ENCODE measurements at regions not wholly inside any gene's neighbourhood (a gene's known extent, or its start where the extent isn't known, plus 50 kb on each side); places are given as distances from the start of the nearest gene placed in this dataset.
"Not testable (repeated sequence)": the region's sequence is repeated elsewhere in the genome, so short reads cannot be mapped to it uniquely, and the experiment has no call there.

DNA sequence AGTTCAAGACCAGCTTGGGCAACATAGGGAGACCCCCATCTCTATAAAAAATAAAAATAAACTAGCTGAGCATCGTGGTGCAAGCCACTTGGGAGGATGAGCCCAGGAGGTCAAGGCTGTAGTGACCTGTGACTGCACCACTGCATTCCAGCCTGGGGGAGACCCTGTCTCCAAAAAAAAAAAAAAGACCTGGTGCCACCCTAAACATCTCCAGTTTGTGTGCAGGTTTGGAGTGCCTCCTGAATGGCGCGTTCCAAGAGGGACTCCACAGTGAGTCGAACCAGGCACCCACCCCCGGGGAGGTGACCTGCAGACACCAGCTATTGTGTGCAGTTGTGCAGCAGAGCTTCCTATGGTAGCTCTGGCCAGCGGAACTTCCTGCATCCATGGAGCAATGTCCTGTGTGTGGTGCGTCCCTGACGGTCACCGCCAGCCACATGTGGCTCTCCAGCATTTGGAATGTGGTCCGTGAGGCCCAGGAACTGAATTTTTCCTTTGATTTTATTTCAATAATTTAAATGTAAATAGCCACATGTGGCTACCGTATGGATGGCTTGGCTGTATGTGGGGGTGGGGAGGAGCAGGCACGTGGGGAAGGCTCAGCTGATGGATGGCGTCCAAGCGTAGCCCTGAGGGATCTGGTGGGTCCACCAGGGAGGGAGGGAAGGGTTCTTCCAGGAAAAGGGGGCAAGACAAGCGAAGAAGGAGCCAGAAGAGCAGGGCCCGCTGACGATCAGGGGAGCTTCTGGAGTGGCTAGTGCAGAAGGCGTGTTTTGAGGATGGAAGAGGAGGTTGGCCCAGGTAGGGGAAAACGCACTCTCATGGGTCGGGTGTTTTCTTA is 107.1 kb upstream of the GSE1 start:
- no peak for DNase-seq (ENCODE audit: low read depth in 1 of 2, low spot score in 1 of 2)

DNA sequence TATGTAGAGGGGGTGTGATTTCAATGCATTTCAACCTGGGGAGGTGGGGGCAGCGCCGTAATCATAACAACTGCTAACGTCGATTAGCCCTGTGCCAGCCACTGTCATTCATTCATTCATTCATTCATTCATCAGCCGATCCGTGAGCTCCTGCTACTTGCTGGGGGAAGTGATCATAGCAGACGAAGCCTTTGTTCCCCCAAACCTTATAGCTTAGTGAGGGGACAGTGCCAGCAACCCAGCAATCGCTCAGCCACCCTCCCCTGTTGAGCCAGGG is 106.5 kb upstream of the GSE1 start:
- DNase-seq (ENCODE audit: low read depth in 1 of 2, low spot score in 1 of 2), result no peak

DNA sequence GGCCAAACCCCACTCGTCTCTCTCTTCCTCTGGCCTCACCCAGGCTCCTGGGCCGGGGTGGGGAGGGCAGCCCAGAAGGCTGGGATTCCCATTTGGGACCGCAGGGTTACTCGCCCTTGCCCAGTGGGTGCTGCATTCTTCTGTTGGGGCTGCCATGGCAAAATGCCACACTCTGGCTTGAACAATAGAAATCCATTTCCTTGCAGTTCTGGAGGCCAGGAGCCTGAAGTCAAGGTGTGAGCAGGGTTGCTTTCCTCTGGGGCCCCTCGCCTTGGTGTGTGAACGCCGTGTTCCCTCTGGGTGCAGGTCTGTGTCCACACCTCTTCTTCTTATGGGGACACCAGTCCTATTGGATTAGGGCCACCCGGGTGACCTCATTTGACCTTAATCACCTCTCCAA is 105.8 kb upstream of the GSE1 start:
- no peak for DNase-seq (ENCODE audit: low read depth in 1 of 2, low spot score in 1 of 2)

DNA sequence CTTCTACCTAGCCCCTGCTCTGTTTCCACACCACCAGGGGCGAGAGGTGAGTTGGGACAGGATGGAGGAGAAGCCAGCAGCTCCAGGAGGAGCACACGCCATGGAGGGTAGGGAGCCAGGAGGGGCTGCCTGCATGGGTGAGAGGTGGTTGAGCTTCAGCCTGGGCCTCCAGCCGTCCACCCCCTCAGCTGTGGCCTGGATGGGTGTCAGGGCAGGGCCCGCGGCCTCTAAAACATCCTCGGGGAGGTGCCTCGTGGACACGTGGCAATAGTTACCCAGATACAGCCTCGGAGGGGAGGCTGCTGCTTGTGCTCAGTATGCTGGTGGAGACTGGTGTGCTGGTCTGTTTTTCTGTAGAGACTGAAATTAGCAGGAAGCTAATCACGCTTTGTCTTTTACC is 104.7 kb upstream of the GSE1 start:
- no peak for DNase-seq (ENCODE audit: low read depth in 1 of 2, low spot score in 1 of 2)

DNA sequence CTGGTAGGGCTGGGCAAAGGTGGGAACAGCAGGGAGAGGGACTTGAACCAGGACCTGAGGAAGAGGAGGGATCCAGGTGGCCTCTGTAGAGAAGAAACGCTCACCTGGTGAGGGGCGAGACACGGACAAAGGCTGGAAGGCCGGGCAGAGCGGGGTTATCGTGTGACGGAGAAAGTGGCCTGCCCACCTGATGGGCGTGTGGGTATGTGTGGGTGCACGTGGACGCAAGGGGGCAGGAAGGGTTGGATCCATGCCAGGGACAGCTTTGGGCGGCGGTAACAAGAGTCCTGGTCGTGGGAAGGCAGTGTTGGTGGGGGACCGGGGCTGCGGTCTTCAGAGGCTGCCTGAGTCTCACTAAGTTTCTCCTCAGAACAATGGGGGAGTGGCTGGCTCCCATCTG is 104.1 kb upstream of the GSE1 start:
- DNase-seq (ENCODE audit: low read depth in 1 of 2, low spot score in 1 of 2), result no peak

DNA sequence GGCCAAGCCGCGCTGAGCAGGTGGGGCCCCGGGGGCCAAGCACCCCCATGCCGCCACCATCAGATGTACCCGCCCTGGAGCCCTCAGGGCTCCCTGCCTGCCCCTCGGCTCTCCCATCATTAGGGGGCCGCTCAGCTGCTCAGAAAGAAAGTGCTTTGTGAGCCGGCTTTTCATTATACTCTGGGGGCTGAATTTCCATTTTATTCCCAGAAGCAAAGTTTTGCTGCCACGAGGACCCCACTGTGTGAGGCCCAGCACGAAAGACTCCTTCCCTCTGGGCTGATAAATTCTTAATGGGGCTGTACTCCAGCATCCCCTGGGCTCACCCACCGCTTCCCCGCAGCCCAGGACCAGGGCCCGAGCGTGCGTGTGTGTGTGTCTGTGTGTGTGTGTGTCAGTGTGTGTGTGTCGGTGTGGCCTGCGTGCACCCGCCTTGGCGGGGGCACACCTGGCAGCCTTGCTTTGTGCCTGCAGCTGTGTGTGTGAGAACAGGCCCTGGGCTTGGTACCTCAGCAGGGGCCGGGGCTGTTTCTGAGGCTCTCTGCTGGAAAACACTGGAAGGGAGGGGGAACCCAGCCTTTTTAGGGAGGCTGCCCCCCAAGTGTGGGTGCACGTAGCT is 103.0 kb upstream of the GSE1 start:
- DNase-seq (ENCODE audit: low read depth in 1 of 2, low spot score in 1 of 2), result no peak

DNA sequence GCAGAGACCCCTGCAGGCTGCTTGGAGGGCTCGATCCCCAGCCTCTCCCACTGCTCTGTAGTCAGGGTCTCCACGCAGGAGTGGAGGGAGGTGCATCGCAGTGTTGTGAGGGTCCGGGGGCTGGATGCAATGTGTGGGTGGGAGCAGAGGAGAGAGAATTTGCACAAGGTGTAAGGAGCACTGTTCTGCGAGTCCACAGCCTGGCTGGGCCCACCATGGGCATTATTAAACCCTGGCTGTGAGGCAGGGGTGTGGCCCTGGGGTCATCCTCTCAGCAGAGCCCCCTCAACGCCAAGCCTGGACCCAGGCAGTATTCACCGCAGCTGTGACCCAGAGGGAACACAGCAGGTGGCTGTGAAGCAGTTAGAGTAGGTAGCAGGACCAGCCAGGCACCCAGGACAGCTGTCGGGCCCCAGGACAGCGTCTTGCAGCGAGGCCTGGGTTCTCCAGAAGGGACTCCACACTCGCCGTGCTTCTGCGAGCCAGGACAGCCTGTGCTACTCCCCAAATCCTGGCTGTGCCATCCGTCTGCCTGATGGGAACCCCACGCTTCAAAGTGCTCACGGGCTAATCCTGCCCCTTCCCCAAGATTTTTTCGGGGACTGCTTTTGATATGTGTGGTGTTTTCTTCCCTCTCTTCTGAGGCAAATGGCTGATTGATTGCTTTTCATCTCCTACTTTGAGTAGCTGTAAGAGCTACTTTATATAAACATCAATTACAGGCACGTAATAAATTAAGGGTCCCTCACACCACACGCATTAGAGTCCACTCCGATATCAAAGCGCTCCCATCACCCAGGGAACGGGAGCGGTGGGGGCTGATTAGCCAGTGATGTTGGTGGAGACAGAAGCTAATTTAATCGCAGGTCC is 100.9 kb upstream of the GSE1 start:
- no peak for DNase-seq (ENCODE audit: low read depth in 1 of 2, low spot score in 1 of 2)

DNA sequence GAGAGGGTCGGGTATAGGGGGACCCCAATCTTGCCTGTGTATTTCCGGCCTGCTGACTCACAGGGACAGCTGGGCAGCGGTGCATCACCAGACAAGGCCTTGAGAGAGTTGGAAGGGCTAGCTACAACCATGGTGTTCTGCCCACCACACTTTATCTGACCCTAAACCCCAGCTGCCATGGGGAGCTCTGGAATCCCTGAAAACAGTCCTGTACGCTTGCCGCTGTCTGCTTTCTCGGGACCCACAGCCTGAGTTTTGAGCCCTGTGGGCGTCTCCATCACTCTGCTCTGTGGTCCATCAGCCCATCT is 100.4 kb upstream of the GSE1 start:
- DNase-seq (ENCODE audit: low read depth in 1 of 2, low spot score in 1 of 2), result no peak

DNA sequence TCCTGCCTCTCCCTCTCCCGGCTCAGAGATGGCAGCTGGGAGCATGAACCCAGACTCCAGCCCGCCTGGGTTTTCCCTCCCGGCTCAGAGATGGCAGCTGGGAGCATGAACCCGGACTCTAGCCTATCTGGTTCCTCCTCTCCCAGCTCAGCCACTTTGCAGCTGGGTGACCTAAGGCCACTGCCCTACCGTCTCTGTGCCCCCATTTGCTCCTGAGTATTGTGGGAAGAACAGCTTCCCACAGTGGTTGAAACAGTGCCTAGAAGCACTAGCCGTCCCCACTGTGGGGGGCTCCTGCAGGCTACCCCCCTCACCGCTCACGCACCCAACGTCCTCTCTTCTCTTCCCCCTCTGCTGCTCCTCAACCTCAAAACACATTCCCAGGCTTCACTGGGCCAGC is 99.9 kb upstream of the GSE1 start:
- DNase-seq (ENCODE audit: low read depth in 1 of 2, low spot score in 1 of 2), result no peak

DNA sequence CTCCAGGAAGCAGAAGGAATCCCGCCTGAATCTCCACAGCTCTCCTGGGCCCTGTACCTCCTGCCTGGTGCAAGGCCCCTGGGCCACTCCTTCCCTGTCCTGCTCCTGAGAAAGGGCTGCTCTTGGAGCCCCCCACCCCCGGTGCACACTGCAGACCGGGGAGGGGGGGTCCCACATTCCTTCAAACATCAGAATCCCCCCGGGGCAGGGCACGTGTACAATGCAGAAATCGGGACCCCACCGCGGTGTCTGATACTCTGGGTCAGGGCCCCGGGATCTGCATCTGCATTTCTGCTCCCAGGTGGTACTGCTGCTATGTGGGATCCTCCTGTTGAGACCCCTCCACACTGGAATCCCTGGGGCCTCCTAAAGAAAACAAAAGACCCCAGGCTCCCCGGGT is 99.5 kb upstream of the GSE1 start:
- no peak for DNase-seq (ENCODE audit: low read depth in 1 of 2, low spot score in 1 of 2)

DNA sequence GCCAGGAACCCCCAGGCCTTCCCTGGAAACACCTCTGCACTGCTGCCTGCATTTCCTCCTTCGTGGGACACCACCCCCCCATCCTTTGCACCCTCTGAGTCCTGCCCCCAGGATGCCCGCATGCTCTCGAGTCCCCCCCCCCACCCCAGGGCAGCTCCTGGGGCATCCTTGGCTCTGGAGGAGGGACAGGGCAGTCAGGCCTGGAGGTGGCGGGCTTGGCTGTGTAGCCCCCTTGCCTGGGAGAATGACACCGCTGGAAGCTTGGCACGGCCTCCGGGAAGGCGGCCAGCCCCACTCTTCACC is 98.9 kb upstream of the GSE1 start:
- DNase-seq (ENCODE audit: low read depth in 1 of 2, low spot score in 1 of 2), result no peak

DNA sequence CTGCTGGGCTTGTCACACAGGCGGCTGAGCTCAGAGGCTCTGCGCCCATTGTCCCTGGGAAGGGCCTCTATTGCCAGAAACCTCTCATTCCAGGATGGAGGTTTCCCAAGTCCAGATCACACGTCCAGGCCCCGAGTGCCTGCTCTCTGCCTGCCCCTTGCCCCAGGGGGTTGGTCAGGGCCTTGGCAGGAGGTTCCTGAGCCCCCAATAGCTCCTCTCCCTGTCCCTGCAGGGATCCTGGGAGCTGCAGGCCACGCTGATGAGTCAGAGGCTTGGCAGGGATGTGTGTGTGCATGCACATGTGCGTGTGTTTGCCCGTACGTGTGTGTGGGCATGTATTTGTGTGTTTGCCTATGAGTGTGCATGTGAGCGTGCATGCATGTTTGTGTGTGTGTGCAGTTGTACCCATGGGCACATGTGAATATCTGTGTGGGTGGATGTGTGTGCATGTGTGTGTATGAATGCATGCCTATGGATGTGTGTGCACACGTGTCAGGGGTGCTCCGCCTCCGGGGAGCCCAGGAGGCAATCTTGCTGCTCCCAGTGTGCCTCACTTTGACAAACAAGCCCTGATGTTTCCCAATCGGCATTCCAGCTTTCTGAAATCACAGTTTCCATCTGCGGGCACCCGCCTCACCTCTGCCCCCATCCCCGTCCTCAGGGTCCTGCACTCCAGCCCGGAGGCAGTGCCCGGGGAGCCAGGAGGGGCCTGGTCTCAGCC is 98.4 kb upstream of the GSE1 start:
- DNase-seq (ENCODE audit: low read depth in 1 of 2, low spot score in 1 of 2), result no peak

DNA sequence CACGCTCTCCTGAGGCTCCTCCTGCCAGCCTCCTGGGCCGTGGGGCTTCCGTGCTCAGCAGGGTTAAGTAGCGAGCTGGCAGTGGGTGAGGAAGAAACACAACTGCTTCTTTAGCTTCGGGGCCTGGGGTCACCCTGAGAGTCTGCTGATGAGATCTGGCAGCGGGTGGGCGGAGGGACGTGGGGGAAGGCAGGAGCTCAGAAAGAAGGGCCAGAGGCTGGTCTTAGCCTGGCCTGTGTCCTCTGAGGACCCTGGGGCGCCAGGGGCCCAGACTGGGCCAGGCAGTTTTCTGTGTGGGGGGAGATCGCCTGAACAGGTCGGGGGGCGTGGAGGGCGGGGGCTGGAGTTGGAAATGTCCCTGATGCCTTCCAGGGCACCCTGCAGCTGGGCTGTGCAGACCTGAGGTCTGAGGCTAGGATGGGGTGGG is 97.8 kb upstream of the GSE1 start:
- no peak for DNase-seq (ENCODE audit: low read depth in 1 of 2, low spot score in 1 of 2)

DNA sequence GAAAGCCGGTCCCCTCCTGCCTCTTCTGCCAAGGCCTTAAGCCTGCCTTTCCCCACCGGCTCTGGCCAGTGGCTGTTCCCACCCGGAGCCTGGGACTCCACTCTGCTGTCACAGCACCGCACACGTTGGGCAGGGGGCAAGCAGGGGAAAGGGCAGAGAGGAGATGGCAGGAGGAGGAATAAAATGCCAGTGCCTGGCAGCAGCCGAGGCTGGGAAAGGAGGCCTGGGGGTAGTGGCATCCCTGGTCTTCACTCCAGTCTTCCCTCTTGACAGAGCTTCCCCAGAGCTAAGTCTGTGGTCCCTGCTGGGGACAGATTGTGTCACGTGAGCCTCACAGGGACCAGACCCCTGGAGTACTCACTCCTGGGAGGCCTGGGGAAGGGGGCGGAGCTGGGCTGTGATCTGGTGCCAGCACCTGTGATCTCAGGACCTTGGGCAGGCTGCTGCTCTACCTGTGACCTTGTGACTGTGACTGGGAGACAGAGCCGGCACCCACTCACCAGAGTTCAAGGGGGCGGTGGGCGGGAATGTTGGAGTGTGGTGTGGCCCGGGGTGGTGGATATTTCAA is 97.2 kb upstream of the GSE1 start:
- DNase-seq (ENCODE audit: low read depth in 1 of 2, low spot score in 1 of 2), result no peak

DNA sequence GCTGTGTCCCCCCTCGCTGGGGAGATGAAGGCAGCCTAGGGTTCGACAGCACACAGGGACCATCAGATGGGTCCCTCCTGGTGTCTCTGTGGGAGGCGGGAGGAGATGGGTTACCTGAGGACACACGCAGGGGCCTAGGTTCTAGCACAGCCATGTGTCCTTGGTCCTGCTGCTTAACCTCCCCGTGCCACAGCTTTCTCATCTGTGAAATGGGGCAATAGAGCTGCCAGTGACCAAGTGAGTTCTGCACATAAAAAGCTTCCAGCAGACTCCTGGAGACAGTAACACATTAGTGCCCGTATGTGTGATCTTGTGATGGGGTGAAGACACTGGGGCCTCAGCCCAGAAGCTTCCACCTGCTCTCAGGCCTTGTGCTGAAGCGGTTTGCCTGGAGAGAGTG is 96.0 kb upstream of the GSE1 start:
- no peak for DNase-seq (ENCODE audit: low read depth in 1 of 2, low spot score in 1 of 2)

DNA sequence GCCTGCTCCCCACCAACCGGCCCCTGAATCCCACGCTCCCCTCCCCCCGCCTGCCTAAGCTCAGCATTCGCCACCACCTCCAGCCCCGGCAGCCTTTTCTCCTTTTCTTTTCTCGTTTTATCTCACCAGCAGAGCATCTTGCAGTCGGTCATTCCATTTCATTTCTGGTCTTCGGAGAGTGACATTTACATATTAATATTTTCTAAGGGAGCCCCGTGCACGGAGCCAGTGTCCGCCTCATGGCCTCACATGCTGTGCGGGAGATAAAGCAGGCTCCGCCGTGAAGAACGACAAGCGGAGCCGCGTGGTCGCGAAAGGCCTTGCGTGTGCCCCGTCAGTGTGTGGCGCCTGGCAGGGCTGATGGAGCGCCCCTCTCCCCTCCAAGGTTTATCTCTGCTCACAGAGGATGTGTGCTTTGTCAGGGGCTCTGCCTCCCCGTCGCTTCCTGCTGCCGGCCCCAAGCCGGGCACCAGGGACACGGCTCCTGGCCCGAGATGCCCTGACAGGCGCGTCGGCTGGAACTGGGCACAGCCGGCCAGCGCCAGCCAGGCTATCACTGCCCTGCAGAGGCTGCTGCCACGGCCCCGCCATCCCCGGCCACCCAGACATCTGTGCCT is 95.5 kb upstream of the GSE1 start:
- DNase-seq (ENCODE audit: low read depth in 1 of 2, low spot score in 1 of 2), result no peak

DNA sequence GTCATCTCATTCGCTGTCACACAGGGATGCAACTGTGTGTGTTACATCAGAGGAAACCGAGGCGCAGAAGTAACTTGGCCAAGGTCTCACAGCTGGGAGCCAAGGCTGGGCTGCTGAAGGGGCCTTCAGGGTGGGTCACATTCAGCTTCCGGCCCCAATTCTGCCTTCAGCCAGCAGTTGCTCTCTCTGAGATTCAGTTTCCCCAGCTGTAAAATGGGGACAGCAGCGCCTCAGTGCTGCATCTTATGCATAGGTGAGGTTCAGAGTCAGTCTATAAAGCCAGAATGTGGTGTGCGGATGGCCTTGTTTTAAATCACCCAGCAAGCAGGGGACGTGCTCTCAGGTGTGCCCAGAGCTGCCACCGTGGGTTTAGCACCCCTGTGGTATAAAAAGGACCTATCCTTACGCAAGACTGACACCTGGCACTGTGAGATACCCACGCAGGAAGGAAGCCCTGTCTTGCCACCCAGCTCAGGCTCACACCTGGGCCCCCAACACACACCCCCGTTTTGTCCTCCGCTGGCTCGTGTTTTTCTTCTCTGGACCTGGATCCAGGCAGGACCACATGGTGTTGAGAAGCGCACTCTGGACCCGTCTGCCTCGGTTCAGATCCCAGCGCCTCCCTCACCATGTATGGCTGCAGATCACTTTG is 94.6 kb upstream of the GSE1 start:
- no peak for DNase-seq (ENCODE audit: low read depth in 1 of 2, low spot score in 1 of 2)

DNA sequence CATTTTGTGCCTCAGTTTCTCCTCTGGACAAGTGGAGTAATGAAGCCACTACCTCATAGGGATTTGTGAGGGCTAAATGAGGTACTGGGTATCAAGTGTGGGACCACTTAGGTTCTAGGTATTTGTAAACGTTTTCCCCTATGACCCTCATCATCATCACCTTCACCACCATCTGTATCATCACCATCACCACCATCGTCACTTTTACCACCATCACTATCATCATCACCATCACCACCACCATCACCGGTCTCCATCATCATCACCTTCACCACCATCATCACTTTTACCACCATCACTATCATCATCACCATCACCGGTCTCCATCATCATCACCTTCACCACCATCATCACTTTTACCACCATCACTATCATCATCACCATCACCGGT is 94.1 kb upstream of the GSE1 start:
- DNase-seq (ENCODE audit: low read depth in 1 of 2, low spot score in 1 of 2), result not testable (repeated sequence)

DNA sequence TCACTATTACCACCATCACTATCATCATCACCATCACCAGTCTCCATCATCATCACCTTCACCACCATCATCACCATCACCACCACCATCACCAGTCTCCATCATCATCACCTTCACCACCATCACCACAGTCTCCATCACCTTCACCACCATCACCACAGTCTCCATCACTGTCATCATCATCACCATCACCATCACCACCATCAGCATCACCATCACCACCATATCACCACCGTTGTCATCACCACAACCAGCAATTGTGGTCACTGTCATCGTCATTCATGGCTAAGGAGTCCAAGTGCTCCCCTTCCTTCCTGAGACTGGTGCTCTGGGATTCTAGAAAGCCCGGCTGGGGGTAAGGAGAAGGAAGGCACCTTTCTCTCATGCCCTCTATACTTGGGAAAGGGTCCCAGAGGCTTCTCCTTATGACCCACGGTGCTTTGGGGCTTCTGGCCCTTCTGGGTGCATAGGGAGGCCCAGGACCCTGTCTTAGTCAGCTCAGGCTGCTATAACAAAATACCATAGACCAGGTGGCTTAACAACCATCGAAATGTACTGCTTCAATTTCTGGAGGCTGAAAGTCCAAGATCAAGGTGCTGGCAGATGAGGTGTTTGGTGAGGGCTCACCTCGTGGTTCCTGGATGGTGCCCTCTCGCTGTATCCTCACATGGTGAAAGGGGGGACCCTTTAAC is 93.4 kb upstream of the GSE1 start:
- no peak for DNase-seq (ENCODE audit: low read depth in 1 of 2, low spot score in 1 of 2)

DNA sequence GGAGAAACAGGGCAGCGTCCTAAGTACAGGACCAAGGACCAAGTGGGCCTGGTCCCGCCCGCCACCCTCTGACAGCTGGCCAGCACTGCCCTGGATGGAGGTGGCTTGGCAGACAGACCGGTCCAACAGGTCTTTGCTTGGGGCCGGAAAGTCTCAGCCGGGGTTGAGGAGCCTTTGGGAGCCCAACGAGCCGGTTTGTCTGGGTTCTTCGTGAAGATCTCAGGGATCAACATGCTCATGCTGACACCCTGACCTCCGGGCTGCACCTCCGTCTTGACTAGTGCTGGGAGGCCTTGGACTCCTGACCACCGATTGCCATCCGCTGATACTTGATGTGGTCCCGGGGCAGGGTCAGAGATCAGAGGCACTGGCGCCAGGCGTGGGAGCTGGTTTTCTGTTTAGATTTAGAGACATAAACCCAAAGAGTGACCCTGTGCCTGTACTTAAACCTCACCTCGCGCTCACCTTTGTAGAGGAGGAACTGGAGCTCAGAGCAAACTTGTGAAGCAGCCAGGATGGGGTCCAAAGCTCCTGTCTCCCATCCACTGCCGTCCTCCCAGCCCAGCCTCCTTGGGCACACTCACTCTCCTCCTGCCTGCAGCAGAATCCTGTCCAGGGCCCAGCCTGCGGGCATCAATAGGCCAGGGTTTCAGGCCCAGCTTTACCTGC is 92.1 kb upstream of the GSE1 start:
- DNase-seq (ENCODE audit: low read depth in 1 of 2, low spot score in 1 of 2), result no peak

Data from activated T-helper 1 cell treated with anti-CD3 and anti-CD28 coated beads, Interleukin-2, amount 50 U/mL, for 16 hours (primary cell).